ENCODE measurements at regions not wholly inside any gene's neighbourhood (a gene's known extent, or its start where the extent isn't known, plus 50 kb on each side); places are given as distances from the start of the nearest gene placed in this dataset.

- no peak for TF ChIP-seq HINFP (CRISPR knock-in tag; IDR thresholded peaks at IDR 0.05; ENCODE audit: low read depth)
- TF ChIP-seq ZBTB37 (CRISPR knock-in tag; IDR thresholded peaks at IDR 0.05) = no peak
- no peak for TF ChIP-seq ZNF432 (CRISPR knock-in tag; IDR thresholded peaks at IDR 0.05; ENCODE audit: borderline replicate concordance)
Measured at GRCh38 chr5:125538469-125538868, 792.0 kb upstream of the ZNF608 start (continued).

GRCh38 chr5:125541085-125541484 is 794.6 kb upstream of the ZNF608 start:
- no peak for ATAC-seq
- BruUV-seq (replicated peaks) = no TSS peak
- H3K9me3 ChIP-seq (ENCODE audit: low read length) = peaks cover 36% of the 10 kb centered on the region
- no peak overlapping the region for H3K4me2 ChIP-seq (ENCODE audit: low read depth, low read length)
- H3K79me2 ChIP-seq (ENCODE audit: insufficient read depth, low read length) = no peaks in the 10 kb centered on the region
- CTCF ChIA-PET (ENCODE audit: low intra/inter-chr PET ratio, low total read pairs) = no interaction called here
- H3K27me3 ChIP-seq (ENCODE audit: control insufficient read depth in 1 of 2, insufficient read depth in 2 of 2, low read length in 2 of 2) = no peaks in the 10 kb centered on the region
- no peak for TF ChIP-seq SATB2 (CRISPR knock-in tag; IDR thresholded peaks at IDR 0.05)
- TF ChIP-seq ZNF766 (CRISPR knock-in tag; IDR thresholded peaks at IDR 0.05; ENCODE audit: borderline replicate concordance) = no peak
- TF ChIP-seq FOXC1 (CRISPR knock-in tag; IDR thresholded peaks at IDR 0.05; ENCODE audit: borderline replicate concordance) = no peak
- TF ChIP-seq HIC2 (CRISPR knock-in tag; IDR thresholded peaks at IDR 0.05; ENCODE audit: low read depth) = no peak
- H3K27ac ChIP-seq (ENCODE audit: extremely low read length, insufficient read depth, low read length) = no peak overlapping the region
- in situ Hi-C loops (cut with HindIII; ENCODE audit: extremely low pct_ligation_motif_present, low pct_unique_long_range_greater_than_20kb) (no loop called here), intact Hi-C loops (cut with micrococcal nuclease; ENCODE audit: unreplicated experiment) (no loop called here)
- H3K4me3 ChIP-seq (replicated peaks in 1 of 3; ENCODE audit: insufficient read depth in 1 of 3, low read depth in 2 of 3, low read length in 3 of 3) = no peak overlapping the region
- H2AFZ ChIP-seq (ENCODE audit: low read length) = no peak overlapping the region
- DNase-seq (ENCODE audit: low spot score) = no peak
- POLR2A ChIA-PET = no interaction called here
- no peaks in the 10 kb centered on the region for H3K36me3 ChIP-seq (replicated peaks in 1 of 2; ENCODE audit: control insufficient read depth in 1 of 2, insufficient read depth in 2 of 2, low read length in 2 of 2)
- FAIRE-seq = no peak
- no peak overlapping the region for H3K9ac ChIP-seq (ENCODE audit: insufficient read depth, low read depth, low read length)
- 14% methylated on average over 2 of the region's 2 CpGs for WGBS (ENCODE audit: low lambda C conversion rate)
- H4K20me1 ChIP-seq (ENCODE audit: insufficient read depth, low read length) = no peaks in the 10 kb centered on the region
- no peaks in the 10 kb centered on the region for H3K4me1 ChIP-seq (ENCODE audit: insufficient read depth, low read length)

Measured in HepG2 (cell line).